GM12873 (cell line): ENCODE measurements at regions not wholly inside any gene's neighbourhood (a gene's known extent, or its start where the extent isn't known, plus 50 kb on each side); places are given as distances from the start of the nearest gene placed in this dataset.

Experiments
- TF ChIP-seq, protein P1 (sequence below): IDR thresholded peaks from 2 replicates; pipeline ENCODE4 v1.5.1; 2012; ENCODE audit warnings: low read depth, mild to moderate bottlenecking, moderate library complexity, low read length, control low read depth; ENCODE audit not compliant: insufficient read depth; ENCODE audit errors: missing control alignments

DNA sequence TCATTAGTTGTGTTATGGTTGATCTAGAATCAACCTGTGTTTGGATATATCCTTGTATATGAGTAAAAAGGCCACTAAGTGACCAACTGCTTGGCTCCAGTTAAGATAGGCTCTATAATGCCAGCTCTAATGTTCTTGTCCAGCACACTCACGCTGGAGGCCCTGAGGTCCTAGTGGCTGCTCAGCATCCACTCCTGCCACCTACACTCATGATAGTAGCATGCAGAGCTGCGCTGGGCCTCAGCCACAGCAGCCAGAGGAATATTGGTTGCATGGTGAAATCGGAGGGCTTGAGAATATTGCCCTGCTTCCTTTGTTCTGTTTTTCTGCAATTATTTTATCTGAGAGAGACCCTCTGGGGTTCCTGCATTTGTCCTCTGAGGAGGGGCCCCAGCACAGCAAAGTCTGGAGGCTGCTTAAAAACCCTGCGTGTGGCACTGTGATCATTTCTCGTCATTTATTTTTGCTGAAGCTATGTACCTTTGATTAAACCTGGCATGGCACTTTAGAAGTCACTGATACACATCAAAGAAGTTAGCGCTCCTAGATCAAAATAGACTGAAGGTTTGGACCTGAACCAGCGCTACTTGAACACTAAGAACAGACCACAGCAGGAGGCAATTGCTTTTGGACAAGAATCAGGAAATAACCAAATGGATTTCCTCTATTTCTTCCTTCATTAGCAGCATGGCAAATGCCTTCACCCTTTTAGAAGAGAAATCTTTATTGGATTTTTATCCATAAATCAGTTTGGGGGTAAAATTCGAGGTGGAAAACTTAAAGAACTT, 398.4 kb upstream of the ID4 start:
- TF ChIP-seq, protein P1, sequence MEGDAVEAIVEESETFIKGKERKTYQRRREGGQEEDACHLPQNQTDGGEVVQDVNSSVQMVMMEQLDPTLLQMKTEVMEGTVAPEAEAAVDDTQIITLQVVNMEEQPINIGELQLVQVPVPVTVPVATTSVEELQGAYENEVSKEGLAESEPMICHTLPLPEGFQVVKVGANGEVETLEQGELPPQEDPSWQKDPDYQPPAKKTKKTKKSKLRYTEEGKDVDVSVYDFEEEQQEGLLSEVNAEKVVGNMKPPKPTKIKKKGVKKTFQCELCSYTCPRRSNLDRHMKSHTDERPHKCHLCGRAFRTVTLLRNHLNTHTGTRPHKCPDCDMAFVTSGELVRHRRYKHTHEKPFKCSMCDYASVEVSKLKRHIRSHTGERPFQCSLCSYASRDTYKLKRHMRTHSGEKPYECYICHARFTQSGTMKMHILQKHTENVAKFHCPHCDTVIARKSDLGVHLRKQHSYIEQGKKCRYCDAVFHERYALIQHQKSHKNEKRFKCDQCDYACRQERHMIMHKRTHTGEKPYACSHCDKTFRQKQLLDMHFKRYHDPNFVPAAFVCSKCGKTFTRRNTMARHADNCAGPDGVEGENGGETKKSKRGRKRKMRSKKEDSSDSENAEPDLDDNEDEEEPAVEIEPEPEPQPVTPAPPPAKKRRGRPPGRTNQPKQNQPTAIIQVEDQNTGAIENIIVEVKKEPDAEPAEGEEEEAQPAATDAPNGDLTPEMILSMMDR, result no peak

DNA sequence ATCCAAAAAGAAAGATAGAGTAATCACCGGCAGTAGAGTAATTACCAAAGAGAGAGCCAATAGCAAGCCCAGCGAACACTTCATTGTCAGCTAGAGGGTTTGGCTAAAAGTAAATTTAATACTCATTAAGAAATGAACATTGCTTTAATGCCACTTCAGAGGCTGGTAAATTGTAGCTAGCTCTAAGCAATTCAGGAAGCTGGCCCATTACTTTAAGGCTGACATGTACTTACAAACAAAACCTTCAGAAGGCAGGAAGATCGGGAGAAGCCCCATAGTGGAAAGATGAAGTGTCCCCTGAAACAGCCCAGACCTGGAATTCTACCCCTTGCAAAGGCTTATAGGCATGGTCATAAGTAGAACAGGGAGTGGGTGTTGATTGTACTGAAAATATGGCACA, 396.6 kb upstream of the ID4 start:
- TF ChIP-seq, protein P1, result no peak

DNA sequence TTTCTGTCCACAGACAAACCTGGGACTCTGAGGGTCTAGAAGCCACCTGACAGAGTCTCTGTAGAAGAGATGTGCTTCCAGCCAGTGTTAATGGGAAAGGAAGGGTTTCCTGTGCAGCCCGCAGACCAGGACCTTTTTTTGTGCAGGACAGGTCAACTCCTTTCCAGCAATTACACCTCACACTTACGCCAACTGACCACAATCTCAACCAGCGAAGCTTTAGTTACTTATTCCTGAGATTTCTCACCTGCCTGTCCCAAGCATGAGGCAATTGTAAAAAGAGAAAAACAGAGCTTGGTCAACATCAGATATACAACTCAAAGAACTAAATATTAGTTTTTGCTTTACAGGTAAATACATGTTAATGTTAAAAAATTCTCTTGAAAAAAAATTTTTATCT, 393.8 kb upstream of the ID4 start:
- TF ChIP-seq, protein P1, result no peak

DNA sequence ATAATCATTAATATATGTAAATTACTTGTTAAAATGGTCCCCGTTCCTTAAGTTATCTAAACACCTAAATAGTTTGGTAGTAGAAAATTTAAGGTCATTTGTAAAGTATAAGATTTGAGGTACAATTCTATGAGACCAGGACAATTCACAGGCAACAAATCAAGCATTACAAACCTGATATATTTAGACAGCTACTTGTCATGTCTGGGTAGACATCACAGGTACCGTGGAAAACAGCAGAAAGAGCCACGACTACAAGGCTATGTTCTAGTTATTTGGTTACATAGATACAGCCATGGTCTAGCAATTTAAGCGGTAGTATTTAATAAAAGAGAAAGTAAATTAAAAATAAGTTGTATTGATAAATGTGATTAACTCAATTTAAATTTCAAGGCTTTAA, 393.1 kb upstream of the ID4 start:
- TF ChIP-seq, protein P1, result no peak

DNA sequence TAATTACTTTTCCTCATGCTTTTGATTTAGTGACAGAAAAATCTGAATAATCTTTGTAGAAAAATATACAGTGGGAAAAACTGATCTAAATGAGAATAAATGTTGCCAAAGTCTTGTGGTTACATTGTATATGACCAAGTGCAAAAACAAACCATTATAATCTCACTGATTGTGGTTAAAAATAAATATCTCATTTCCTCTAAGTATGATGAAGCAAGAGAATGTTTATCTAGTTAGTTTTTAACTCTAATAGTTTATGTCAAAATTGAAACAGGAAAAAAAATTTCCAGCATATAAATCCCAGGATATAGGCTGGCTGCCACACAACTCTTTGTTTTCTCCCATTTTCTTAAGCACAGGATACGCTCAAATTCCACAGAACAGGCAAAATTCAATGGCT, 392.7 kb upstream of the ID4 start:
- TF ChIP-seq, protein P1, result no peak

DNA sequence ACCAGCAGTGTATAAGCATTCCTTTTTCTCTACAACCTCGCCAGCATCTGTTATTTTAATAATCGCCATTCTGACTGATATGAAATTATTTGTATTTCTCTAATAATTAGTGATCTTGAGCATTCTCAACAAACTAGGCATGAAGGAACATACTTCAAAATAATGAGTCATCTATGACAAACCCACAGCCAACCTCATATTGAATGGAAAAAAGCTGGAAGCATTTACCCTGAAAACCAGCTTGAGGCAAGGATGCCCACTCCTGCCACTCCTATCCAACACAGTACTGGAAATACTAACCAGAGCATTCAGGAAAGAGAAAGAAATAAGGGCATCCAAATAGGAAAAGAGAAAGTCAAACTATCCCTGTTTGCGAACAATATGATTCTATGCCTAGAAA, 390.6 kb upstream of the ID4 start:
- TF ChIP-seq, protein P1, result no peak

DNA sequence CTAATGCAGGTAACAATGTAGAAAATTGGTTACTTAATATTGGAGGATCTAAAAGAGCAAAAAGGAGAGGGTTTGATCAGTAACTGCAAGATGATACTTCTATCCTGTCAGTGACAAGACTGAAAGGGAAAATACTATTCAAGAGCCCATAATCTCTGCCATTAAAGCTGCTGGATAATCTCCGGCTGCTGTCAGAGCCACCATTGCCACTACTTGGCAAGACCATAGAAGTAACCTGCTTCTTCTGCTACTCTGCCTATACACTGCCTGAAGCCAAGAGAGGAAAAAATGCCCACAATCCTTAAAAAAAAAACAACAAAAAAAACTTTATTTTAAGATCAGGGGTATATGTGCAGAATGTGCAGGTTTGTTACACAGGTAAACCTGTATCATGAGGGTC, 386.5 kb upstream of the ID4 start:
- TF ChIP-seq, protein P1, result no peak
